ENCODE measurements at regions not wholly inside any gene's neighbourhood (a gene's known extent, or its start where the extent isn't known, plus 50 kb on each side); places are given as distances from the start of the nearest gene placed in this dataset.
"Not testable (repeated sequence)": the region's sequence is repeated elsewhere in the genome, so short reads cannot be mapped to it uniquely, and the experiment has no call there.

- no peak for DNase-seq
- no peak overlapping the region for H3K27ac ChIP-seq (ENCODE audit: low read depth in 1 of 2, low read length in 2 of 2)
- 96% methylated on average over 12 of the region's 12 CpGs for WGBS, 2 donors
- no peaks in the 10 kb centered on the region for H3K4me1 ChIP-seq (ENCODE audit: control insufficient read depth in 1 of 2, insufficient read depth in 2 of 2, low read length in 2 of 2)
- ATAC-seq (ENCODE audit: low FRiP score): no peak
- intact Hi-C loops (cut with DNase I): no loop called here
- no peaks in the 10 kb centered on the region for H3K27me3 ChIP-seq (ENCODE audit: control insufficient read depth in 1 of 2, insufficient read depth in 2 of 2, low read length in 1 of 2)
- H3K9me3 ChIP-seq (ENCODE audit: control insufficient read depth, low read length): no peaks in the 10 kb centered on the region
- H3K4me3 ChIP-seq (ENCODE audit: low read length in 2 of 2): no peak overlapping the region
- H3K36me3 ChIP-seq (ENCODE audit: control insufficient read depth in 1 of 2, insufficient read depth in 2 of 2, low read length in 1 of 2): no peaks in the 10 kb centered on the region
Observed at GRCh38 chr16:73403291-73403690, 355.4 kb upstream of the ZFHX3 start.

DNA sequence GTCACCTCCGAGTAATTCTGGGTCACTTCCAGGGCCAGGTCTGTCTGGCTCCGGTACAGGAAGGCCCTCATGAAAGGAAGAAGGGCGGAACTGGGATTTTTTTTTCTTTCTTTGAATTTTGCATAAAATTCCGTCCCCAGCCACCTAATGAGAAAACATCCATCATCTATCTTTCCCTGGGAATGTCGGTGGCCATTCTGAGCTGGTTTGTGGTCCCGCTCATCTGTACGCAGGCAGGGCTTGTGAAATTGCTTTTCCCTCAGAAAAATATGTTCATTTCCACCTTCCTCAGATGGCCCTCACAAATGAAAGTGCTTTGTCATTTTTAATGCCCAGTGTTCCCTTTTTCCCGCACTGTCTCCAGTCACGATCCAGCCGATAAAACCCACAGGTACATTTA lies 353.0 kb upstream of the ZFHX3 start:
- DNase-seq (no peak), ATAC-seq (ENCODE audit: low FRiP score) (no peak)
- Histone ChIP-seq H3K27me3 (ENCODE audit: control insufficient read depth in 1 of 2, insufficient read depth in 2 of 2, low read length in 1 of 2) (no peaks in the 10 kb centered on the region), H3K4me1 (ENCODE audit: control insufficient read depth in 1 of 2, insufficient read depth in 2 of 2, low read length in 2 of 2) (no peaks in the 10 kb centered on the region), H3K4me3 (ENCODE audit: low read length in 2 of 2) (no peak overlapping the region), H3K27ac (ENCODE audit: low read depth in 1 of 2, low read length in 2 of 2) (no peak overlapping the region), H3K36me3 (ENCODE audit: control insufficient read depth in 1 of 2, insufficient read depth in 2 of 2, low read length in 1 of 2) (no peaks in the 10 kb centered on the region), H3K9me3 (ENCODE audit: control insufficient read depth, low read length) (no peaks in the 10 kb centered on the region)
- WGBS, 2 donors: 91 to 93% methylated on average over 10 of the region's 10 CpGs
- intact Hi-C loops (cut with DNase I): no loop called here

GRCh38 chr16:73399997-73400396 lies 352.1 kb upstream of the ZFHX3 start:
- no peaks in the 10 kb centered on the region for H3K4me1 ChIP-seq (ENCODE audit: control insufficient read depth in 1 of 2, insufficient read depth in 2 of 2, low read length in 2 of 2)
- no peak overlapping the region for H3K4me3 ChIP-seq (ENCODE audit: low read length in 2 of 2)
- H3K27ac ChIP-seq (ENCODE audit: low read depth in 1 of 2, low read length in 2 of 2): no peak overlapping the region
- intact Hi-C loops (cut with DNase I): no loop called here
- ATAC-seq (ENCODE audit: low FRiP score): no peak
- H3K27me3 ChIP-seq (ENCODE audit: control insufficient read depth in 1 of 2, insufficient read depth in 2 of 2, low read length in 1 of 2): no peaks in the 10 kb centered on the region
- WGBS, 2 donors: 97% methylated on average over 5 of the region's 5 CpGs
- no peak for DNase-seq
- H3K9me3 ChIP-seq (ENCODE audit: control insufficient read depth, low read length): no peaks in the 10 kb centered on the region
- no peaks in the 10 kb centered on the region for H3K36me3 ChIP-seq (ENCODE audit: control insufficient read depth in 1 of 2, insufficient read depth in 2 of 2, low read length in 1 of 2)

DNA sequence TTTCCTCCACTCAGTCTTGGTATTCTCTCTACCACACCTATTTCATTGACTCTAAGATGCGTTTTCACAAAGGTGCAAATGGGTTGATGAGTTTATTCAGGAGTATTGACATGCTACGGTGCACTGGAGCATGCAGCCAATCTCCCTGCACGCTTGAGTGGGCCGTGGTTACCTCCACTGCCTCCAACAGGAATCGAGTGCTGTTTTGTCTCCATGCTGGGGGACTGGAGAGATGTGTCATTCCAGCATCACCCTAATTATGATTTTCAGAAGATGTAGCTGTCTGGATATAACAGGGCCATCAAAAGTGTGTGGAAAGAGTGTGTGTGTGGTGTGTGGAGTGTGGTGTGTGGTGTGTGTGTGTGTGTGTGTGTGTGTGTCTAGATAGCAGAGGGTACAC lies 351.6 kb upstream of the ZFHX3 start:
- intact Hi-C loops (cut with DNase I): no loop called here
- H3K27me3 ChIP-seq (ENCODE audit: control insufficient read depth in 1 of 2, insufficient read depth in 2 of 2, low read length in 1 of 2): no peaks in the 10 kb centered on the region
- 90 to 96% methylated on average over 5 of the region's 5 CpGs for WGBS, 2 donors
- no peak overlapping the region for H3K4me3 ChIP-seq (ENCODE audit: low read length in 2 of 2)
- no peaks in the 10 kb centered on the region for H3K4me1 ChIP-seq (ENCODE audit: control insufficient read depth in 1 of 2, insufficient read depth in 2 of 2, low read length in 2 of 2)
- no peak overlapping the region for H3K27ac ChIP-seq (ENCODE audit: low read depth in 1 of 2, low read length in 2 of 2)
- ATAC-seq (ENCODE audit: low FRiP score) (no peak), DNase-seq (no peak)
- no peaks in the 10 kb centered on the region for H3K9me3 ChIP-seq (ENCODE audit: control insufficient read depth, low read length)
- H3K36me3 ChIP-seq (ENCODE audit: control insufficient read depth in 1 of 2, insufficient read depth in 2 of 2, low read length in 1 of 2): no peaks in the 10 kb centered on the region

DNA sequence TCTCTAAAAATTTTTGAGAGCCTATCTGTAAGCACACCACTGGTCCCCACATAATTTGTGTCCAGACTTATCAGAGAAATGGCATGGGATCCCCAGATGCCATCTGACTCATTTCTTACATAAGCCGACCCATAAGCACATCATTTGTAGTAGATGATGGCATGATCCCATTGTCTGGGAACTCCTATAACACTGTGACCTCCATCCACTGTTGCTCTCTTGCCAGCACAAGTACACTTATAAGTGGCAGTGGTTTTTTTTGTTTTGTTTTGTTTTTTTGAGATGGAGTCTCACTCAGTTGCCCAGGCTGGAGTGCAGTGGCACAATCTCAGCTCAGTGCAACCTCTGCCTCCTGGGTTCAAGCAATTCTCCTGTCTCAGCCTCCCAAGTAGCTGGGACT lies 350.7 kb upstream of the ZFHX3 start:
- intact Hi-C loops (cut with DNase I); H3K4me1 ChIP-seq (ENCODE audit: control insufficient read depth in 1 of 2, insufficient read depth in 2 of 2, low read length in 2 of 2); DNase-seq; H3K27me3 ChIP-seq (ENCODE audit: control insufficient read depth in 1 of 2, insufficient read depth in 2 of 2, low read length in 1 of 2); H3K4me3 ChIP-seq (ENCODE audit: low read length in 2 of 2); H3K27ac ChIP-seq (ENCODE audit: low read depth in 1 of 2, low read length in 2 of 2); H3K9me3 ChIP-seq (ENCODE audit: control insufficient read depth, low read length); H3K36me3 ChIP-seq (ENCODE audit: control insufficient read depth in 1 of 2, insufficient read depth in 2 of 2, low read length in 1 of 2); ATAC-seq (ENCODE audit: low FRiP score): not testable (repeated sequence)
- WGBS, 2 donors: 98 to 100% methylated on average over 1 of the region's 1 CpG

DNA sequence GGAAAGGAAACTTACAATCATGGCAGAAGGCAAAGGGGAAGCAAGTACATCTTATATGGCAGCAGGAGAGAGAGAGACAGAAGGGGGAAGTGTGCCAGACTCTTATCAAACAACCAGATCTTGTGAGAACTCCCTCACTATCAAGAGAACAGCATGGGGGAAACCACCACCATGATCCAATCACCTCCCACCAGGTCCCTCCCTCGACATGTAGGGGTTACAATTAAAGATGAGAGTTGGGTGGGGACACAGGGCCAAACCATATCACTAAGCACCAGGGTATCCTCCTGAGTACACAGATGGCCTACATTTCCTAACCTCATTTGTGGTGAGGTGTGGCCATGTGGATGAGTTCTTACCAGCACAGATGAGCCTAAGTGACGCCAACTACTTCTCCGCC lies 348.6 kb upstream of the ZFHX3 start:
- Histone ChIP-seq H3K4me3 (ENCODE audit: low read length in 2 of 2) (no peak overlapping the region), H3K27ac (ENCODE audit: low read depth in 1 of 2, low read length in 2 of 2) (no peak overlapping the region), H3K4me1 (ENCODE audit: control insufficient read depth in 1 of 2, insufficient read depth in 2 of 2, low read length in 2 of 2) (no peaks in the 10 kb centered on the region), H3K27me3 (ENCODE audit: control insufficient read depth in 1 of 2, insufficient read depth in 2 of 2, low read length in 1 of 2) (no peaks in the 10 kb centered on the region), H3K36me3 (ENCODE audit: control insufficient read depth in 1 of 2, insufficient read depth in 2 of 2, low read length in 1 of 2) (no peaks in the 10 kb centered on the region), H3K9me3 (ENCODE audit: control insufficient read depth, low read length) (no peaks in the 10 kb centered on the region)
- DNase-seq: no peak
- WGBS, 2 donors: 89 to 91% methylated on average over 3 of the region's 3 CpGs
- no peak for ATAC-seq (ENCODE audit: low FRiP score)
- intact Hi-C loops (cut with DNase I): no loop called here

- no peaks in the 10 kb centered on the region for H3K9me3 ChIP-seq (ENCODE audit: control insufficient read depth, low read length)
- no peaks in the 10 kb centered on the region for H3K27me3 ChIP-seq (ENCODE audit: control insufficient read depth in 1 of 2, insufficient read depth in 2 of 2, low read length in 1 of 2)
- WGBS, 2 donors: 92 to 93% methylated on average over 6 of the region's 6 CpGs
- no peak overlapping the region for H3K27ac ChIP-seq (ENCODE audit: low read depth in 1 of 2, low read length in 2 of 2)
- H3K4me1 ChIP-seq (ENCODE audit: control insufficient read depth in 1 of 2, insufficient read depth in 2 of 2, low read length in 2 of 2): no peaks in the 10 kb centered on the region
- no peak for ATAC-seq (ENCODE audit: low FRiP score)
- no peaks in the 10 kb centered on the region for H3K36me3 ChIP-seq (ENCODE audit: control insufficient read depth in 1 of 2, insufficient read depth in 2 of 2, low read length in 1 of 2)
- DNase-seq: no peak
- no peak overlapping the region for H3K4me3 ChIP-seq (ENCODE audit: low read length in 2 of 2)
- intact Hi-C loops (cut with DNase I): no loop called here
Observed at GRCh38 chr16:73390936-73391335, 343.0 kb upstream of the ZFHX3 start.

GRCh38 chr16:73390491-73390890 lies 342.6 kb upstream of the ZFHX3 start:
- no peak for ATAC-seq (ENCODE audit: low FRiP score)
- H3K27me3 ChIP-seq (ENCODE audit: control insufficient read depth in 1 of 2, insufficient read depth in 2 of 2, low read length in 1 of 2): no peaks in the 10 kb centered on the region
- no peak overlapping the region for H3K27ac ChIP-seq (ENCODE audit: low read depth in 1 of 2, low read length in 2 of 2)
- no peaks in the 10 kb centered on the region for H3K36me3 ChIP-seq (ENCODE audit: control insufficient read depth in 1 of 2, insufficient read depth in 2 of 2, low read length in 1 of 2)
- no peak for DNase-seq
- 94 to 97% methylated on average over 5 of the region's 5 CpGs for WGBS, 2 donors
- H3K9me3 ChIP-seq (ENCODE audit: control insufficient read depth, low read length): no peaks in the 10 kb centered on the region
- intact Hi-C loops (cut with DNase I): no loop called here
- no peaks in the 10 kb centered on the region for H3K4me1 ChIP-seq (ENCODE audit: control insufficient read depth in 1 of 2, insufficient read depth in 2 of 2, low read length in 2 of 2)
- no peak overlapping the region for H3K4me3 ChIP-seq (ENCODE audit: low read length in 2 of 2)

GRCh38 chr16:73389085-73389484 lies 341.2 kb upstream of the ZFHX3 start:
- Histone ChIP-seq H3K27ac (ENCODE audit: low read depth in 1 of 2, low read length in 2 of 2) (no peak overlapping the region), H3K4me1 (ENCODE audit: control insufficient read depth in 1 of 2, insufficient read depth in 2 of 2, low read length in 2 of 2) (no peaks in the 10 kb centered on the region), H3K36me3 (ENCODE audit: control insufficient read depth in 1 of 2, insufficient read depth in 2 of 2, low read length in 1 of 2) (no peaks in the 10 kb centered on the region), H3K4me3 (ENCODE audit: low read length in 2 of 2) (no peak overlapping the region), H3K9me3 (ENCODE audit: control insufficient read depth, low read length) (no peaks in the 10 kb centered on the region), H3K27me3 (ENCODE audit: control insufficient read depth in 1 of 2, insufficient read depth in 2 of 2, low read length in 1 of 2) (no peaks in the 10 kb centered on the region)
- DNase-seq (no peak), ATAC-seq (ENCODE audit: low FRiP score) (no peak)
- WGBS, 2 donors: 48 to 60% methylated on average over 6 of the region's 6 CpGs
- intact Hi-C loops (cut with DNase I): no loop called here

Measured in aorta (tissue), 5 donors.